GM18499 (cell line): ENCODE measurements at regions not wholly inside any gene's neighbourhood (a gene's known extent, or its start where the extent isn't known, plus 50 kb on each side); places are given as distances from the start of the nearest gene placed in this dataset.
"Not testable (repeated sequence)": the region's sequence is repeated elsewhere in the genome, so short reads cannot be mapped to it uniquely, and the experiment has no call there.

Experiments
- ATAC-seq: cut with Tn5 transposase; IDR thresholded peaks from one replicate; pipeline ENCODE4 v1.9.1; 2021; ENCODE audit warnings: moderate number of reproducible peaks; ENCODE audit not compliant: insufficient read depth, unreplicated experiment

GRCh38 chr10:91076991-91077548 is 143.4 kb upstream of the PCGF5 start:
- ATAC-seq = no peak

DNA sequence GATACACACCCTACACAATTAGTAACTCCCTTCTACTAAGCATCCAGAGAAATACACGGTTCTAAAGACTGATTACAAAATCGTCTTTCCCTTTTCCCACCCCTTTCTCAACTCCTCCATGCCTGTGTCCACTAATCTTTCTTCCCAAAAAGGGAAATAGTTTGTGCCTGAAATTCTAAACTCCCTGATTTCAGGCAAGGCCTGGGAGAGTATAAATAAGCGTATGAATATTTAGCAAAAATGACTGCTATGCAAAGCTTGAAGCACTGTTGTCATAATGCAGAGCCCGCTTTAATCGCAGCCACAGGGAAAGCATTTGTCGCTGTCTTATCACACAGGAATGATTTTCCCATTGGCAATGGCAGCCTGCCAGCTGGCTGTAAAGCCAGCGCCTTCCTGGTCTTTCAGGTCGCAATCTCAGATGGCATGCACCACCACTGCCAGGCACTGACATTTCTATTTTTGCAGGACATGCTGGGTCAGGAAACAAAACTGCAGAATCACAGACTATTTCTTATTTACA is 142.9 kb upstream of the PCGF5 start:
- no peak for ATAC-seq

- no peak for ATAC-seq
Observed at GRCh38 chr10:91080776-91081175, 139.7 kb upstream of the PCGF5 start.

DNA sequence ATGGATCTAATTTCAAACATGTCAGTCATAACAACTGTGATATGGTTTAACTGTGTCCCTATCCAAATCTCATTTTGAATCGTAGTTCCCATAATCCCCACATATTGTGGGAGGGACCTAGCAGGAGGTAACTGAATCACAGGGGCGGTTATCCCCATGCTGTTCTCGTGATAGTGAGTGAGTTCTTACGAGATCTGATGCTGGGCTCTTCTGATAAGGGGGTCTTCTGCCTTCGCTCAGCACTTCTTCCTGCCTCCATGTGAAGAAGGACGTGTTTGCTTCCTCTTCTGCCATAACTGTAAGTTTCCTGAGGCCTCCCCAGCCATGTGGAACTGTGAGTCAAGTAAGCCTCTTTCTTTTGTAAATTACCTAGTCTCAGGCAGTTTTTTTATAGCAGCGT is 138.0 kb upstream of the PCGF5 start:
- no peak for ATAC-seq

GRCh38 chr10:91088300-91089140 is 131.9 kb upstream of the PCGF5 start:
- ATAC-seq = no peak

- ATAC-seq = no peak
Observed at GRCh38 chr10:91090761-91091529, 129.5 kb upstream of the PCGF5 start.

GRCh38 chr10:91091780-91092179 is 128.7 kb upstream of the PCGF5 start:
- no peak for ATAC-seq

DNA sequence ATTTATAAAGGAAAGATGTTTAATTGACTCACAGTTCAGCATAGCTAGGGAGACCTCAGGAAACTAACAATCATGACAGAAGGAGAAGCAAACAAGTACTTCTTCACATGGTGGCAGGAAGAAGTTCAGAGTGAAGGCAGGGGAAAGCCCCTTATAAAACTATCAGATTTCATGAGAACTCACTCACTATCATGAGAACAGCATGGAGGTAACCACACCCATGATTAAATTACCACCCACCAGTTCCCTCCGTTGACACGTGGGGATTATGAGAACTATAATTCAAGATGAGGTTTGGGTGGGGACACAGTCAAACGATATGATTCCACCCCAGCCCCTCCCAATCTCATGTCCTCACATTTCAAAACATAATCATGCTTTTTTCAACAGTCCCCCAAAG is 124.2 kb upstream of the PCGF5 start:
- no peak for ATAC-seq

GRCh38 chr10:91097313-91097712 is 123.2 kb upstream of the PCGF5 start:
- ATAC-seq = no peak

DNA sequence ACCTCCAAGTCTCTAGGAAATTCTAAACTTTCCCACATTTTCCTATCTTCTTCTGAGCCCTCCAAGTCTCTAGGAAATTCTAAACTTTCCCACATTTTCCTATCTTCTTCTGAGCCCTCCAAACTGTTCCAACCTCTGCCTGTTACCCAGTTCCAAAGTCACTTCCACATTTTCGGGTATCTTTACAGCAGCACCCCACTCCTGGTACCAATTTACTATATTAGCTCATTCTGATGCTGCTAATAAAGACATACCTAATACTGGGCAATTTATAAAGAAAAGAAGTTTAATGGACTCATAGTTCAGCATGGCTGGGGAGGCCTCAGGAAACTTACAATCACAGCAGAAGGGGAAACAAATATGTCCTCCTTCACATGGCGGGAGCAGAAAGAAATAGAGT is 122.4 kb upstream of the PCGF5 start:
- ATAC-seq = not testable (repeated sequence)

DNA sequence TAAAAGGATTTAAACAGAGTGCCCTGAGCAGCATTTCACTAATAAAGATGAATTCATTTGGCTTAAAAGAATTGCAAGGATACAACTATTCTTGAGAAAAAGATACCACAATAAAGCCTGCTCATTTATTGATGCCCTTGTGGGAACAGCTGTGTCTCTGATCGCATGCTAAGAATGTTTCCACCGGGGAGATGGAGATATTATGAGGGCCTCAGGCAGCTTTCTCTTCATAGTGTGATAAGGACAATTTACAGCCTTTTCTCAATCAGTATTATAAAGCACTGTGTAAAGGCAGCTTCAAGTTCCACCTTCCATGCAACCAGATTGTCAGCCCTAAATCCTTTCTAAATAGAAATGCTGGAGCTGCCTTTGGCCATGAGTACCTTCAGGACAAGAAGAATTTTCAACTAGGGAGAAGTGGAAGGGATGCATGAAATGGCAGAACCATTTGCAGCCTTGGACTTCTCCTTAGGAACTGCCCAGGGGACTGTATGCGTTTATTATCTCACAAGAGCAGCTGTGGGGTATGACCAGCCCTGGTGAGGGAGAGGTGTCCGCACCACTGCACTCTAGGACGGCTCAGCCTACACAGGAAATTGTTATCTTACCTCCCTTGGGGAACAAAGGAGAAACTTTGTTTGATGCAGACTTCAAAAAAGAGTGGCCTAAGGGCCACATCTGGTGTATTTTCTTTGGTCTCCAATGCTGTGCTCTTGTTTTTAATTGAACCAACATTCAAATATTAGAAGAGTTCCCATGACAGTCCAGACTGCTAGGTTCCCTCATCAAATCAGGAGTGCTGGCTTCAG is 116.9 kb upstream of the PCGF5 start:
- no peak for ATAC-seq

GRCh38 chr10:91104193-91105041 is 116.0 kb upstream of the PCGF5 start:
- no peak for ATAC-seq

GRCh38 chr10:91105269-91105668 is 115.2 kb upstream of the PCGF5 start:
- no peak for ATAC-seq

DNA sequence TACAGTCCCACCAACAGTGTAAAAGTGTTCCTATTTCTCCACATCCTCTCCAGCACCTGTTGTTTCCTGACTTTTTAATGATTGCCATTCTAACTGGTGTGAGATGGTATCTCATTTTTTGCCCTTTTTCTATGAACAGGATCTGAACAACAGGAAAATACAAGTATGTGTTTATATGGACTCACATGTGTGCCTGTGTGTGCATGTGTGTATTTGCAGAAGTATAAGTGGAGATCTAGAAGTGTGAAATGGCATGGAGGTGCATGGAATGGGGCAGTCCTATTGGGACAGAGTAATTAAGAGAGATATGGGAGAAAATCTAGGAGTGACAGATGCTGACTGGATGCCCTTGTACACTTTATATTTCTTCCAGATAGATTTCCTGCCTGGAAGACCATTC is 111.6 kb upstream of the PCGF5 start:
- no peak for ATAC-seq

GRCh38 chr10:91111060-91111459 is 109.4 kb upstream of the PCGF5 start:
- ATAC-seq = no peak

GRCh38 chr10:91115618-91116390 is 104.7 kb upstream of the PCGF5 start:
- no peak for ATAC-seq

DNA sequence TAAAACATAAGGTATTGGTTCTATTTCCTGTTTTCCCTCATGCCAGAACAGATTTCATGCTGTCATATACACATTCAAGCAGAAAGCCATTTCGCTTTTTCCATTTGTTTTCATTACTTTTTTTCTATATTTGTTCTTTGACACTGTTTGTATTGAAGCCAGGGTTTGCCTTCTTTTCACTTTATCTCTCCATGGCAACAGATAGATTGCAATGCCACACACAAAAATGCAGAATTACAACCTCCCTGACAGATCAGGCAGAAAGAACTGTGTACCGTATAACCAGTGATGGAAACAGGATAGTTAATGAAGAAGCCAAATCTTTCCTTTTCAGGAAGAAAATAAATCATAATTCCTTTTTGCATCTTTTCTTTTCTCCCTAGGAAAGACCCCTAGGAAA is 103.0 kb upstream of the PCGF5 start:
- no peak for ATAC-seq

- no peak for ATAC-seq
Observed at GRCh38 chr10:91120348-91120747, 100.1 kb upstream of the PCGF5 start.

DNA sequence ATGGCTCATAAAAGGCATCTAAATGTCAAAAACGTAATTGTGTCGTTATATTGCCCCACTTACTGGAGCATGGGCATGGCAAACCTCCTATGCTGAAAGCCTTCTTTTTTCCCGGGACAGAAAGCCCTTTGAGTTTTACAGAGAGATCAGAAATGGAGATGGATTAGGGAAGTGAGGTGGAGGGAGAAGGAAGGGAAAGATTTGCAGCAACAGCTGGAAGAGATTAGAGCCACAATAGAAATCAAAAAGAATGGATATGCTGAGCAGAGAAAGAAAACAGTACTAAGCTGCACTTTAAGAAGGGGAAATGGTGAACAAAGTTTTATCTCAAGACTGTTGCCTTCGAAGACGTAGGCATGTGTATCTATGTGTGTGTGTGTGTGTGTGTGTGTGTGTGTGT is 97.2 kb upstream of the PCGF5 start:
- ATAC-seq = no peak
